H1 (cell line): ENCODE measurements at regions not wholly inside any gene's neighbourhood (a gene's known extent, or its start where the extent isn't known, plus 50 kb on each side); places are given as distances from the start of the nearest gene placed in this dataset.

ENCODE experiments used
- CTCF ChIA-PET: fragments of 300-600 bp; sonication (Branson Sonifier 250); formaldehyde crosslinking; loops from one replicate; lab custom pipeline; 2021; ENCODE audit not compliant: partially characterized antibody; lab: Charles Lee
- POLR2A ChIA-PET: fragments of 300-600 bp; sonication (Branson Sonifier 250); formaldehyde crosslinking; loops from one replicate; lab custom pipeline; 2021; ENCODE audit warnings: inconsistent platforms; ENCODE audit not compliant: partially characterized antibody; lab: Charles Lee
- DNase-seq, 2 experiments: peaks; one replicate each; pipeline versions ENCODE4 v3.0.0 to v3.0.0-alpha.2; 2010 to 2022; ENCODE audit warnings: low spot score in 2 of 2, low read depth in 1 of 2, mixed read lengths in 1 of 2
- FAIRE-seq: peaks from 2 replicates; lab custom pipeline; 2011; peaks lifted over from hg19 to GRCh38; lab: Jason Lieb, UNC
- H2AFZ ChIP-seq: 2 replicates; pipeline ENCODE4 v1.8.1; 2012; ENCODE audit warnings: low read length, inconsistent platforms
- H2AK5ac ChIP-seq: 2 replicates; pipeline ENCODE4 v1.6.1; 2013; ENCODE audit warnings: low read depth, low read length
- H2BK120ac ChIP-seq: replicated peaks from 2 replicates; pipeline ENCODE3; 2013; ENCODE audit warnings: low read depth, low read length, inconsistent platforms
- H2BK12ac ChIP-seq: 2 replicates; pipeline ENCODE4 v1.6.1; 2013; ENCODE audit warnings: low read depth, low read length
- H2BK15ac ChIP-seq: 2 replicates; pipeline ENCODE4 v1.6.1; 2013; ENCODE audit warnings: low read length
- H2BK20ac ChIP-seq: 2 replicates; pipeline ENCODE4 v1.6.1; 2013; ENCODE audit warnings: low read length
- H2BK5ac ChIP-seq: 2 replicates; pipeline ENCODE4 v1.6.1; 2013; ENCODE audit warnings: low read depth, low read length
- H3K14ac ChIP-seq: 2 replicates; pipeline ENCODE4 v1.6.1; 2013; ENCODE audit warnings: inconsistent platforms; ENCODE audit not compliant: insufficient read length
- H3K18ac ChIP-seq: 2 replicates; pipeline ENCODE4 v1.6.1; 2013; ENCODE audit warnings: low read length; ENCODE audit errors: extremely low read depth
- H3K23ac ChIP-seq: 2 replicates; pipeline ENCODE4 v1.6.1; 2013; ENCODE audit warnings: inconsistent platforms; ENCODE audit not compliant: insufficient read length
- H3K23me2 ChIP-seq: 2 replicates; pipeline ENCODE4 v1.6.1; 2013; ENCODE audit warnings: low read depth, low read length
- H3K27ac ChIP-seq: 2 replicates; pipeline ENCODE4 v1.6.1; 2011; ENCODE audit warnings: low read depth, low read length, inconsistent platforms
- H3K27me3 ChIP-seq, 4 experiments: replicated peaks in 1 of 4; 1 replicate in 1 of 4; 2 replicates in 3 of 4; pipeline versions ENCODE4 v1.6.1 to v1.8.1; 2011 to 2013; ENCODE audit warnings: low read length in 3 of 4, mild to moderate bottlenecking in 3 of 4, inconsistent platforms in 2 of 4, mixed read lengths in 2 of 4, moderate library complexity in 1 of 4; ENCODE audit not compliant: control insufficient read depth in 3 of 4, insufficient read depth in 3 of 4; ENCODE audit errors: extremely low read depth in 1 of 4
- H3K36me3 ChIP-seq, 4 experiments: 2 replicates each; pipeline versions ENCODE4 v1.6.1 to v1.8.1; 2011 to 2013; ENCODE audit warnings: mild to moderate bottlenecking in 4 of 4, low read length in 3 of 4, moderate library complexity in 2 of 4, control low read depth in 1 of 4, inconsistent platforms in 1 of 4; ENCODE audit not compliant: insufficient read depth in 4 of 4, control insufficient read depth in 2 of 4
- H3K4ac ChIP-seq: replicated peaks from 2 replicates; pipeline ENCODE3; 2013; ENCODE audit warnings: low read length, low read depth, mixed read lengths, inconsistent platforms; ENCODE audit not compliant: insufficient read length
- H3K4me1 ChIP-seq, 4 experiments: replicated peaks in 1 of 4; 1 replicate in 1 of 4; 2 replicates in 3 of 4; pipeline versions ENCODE4 v1.6.1 to v1.8.1; 2011 to 2013; ENCODE audit warnings: low read length in 3 of 4, inconsistent platforms in 2 of 4, mixed read lengths in 1 of 4; ENCODE audit not compliant: insufficient read depth in 4 of 4, control insufficient read depth in 3 of 4
- H3K4me2 ChIP-seq, 2 experiments: 2 replicates each; pipeline versions ENCODE4 v1.6.1 to v1.8.1; 2011 to 2013; ENCODE audit warnings: low read depth in 2 of 2, low read length in 2 of 2, control low read depth in 1 of 2, inconsistent platforms in 1 of 2, mild to moderate bottlenecking in 1 of 2; ENCODE audit not compliant: insufficient read depth in 1 of 2
- H3K4me3 ChIP-seq, 4 experiments: fragments of 200-600, 300-600 bp in 1 of 4; sonication (generic), shearing (Covaris generic), sonication (Bioruptor Twin) in 1 of 4; 2 replicates each; pipeline versions ENCODE4 v1.5.1 to v1.8.1; 2011 to 2016; ENCODE audit warnings: low read length in 4 of 4, low read depth in 3 of 4, control low read depth in 2 of 4, inconsistent platforms in 2 of 4, mild to moderate bottlenecking in 2 of 4, mixed read lengths in 1 of 4, moderate library complexity in 1 of 4; ENCODE audit not compliant: insufficient read depth in 2 of 4; ENCODE audit errors: extremely low read depth in 1 of 4
- H3K56ac ChIP-seq: replicated peaks from 2 replicates; pipeline ENCODE3; 2013; ENCODE audit warnings: low read depth, mild to moderate bottlenecking, mixed read lengths, low read length, inconsistent platforms; ENCODE audit not compliant: insufficient read length
- H3K79me1 ChIP-seq: 2 replicates; pipeline ENCODE4 v1.6.1; 2013; ENCODE audit warnings: low read depth, low read length, control low read depth
- H3K79me2 ChIP-seq, 2 experiments: 2 replicates each; pipeline versions ENCODE4 v1.6.1 to v1.8.1; 2012 to 2013; ENCODE audit warnings: low read length in 2 of 2, mild to moderate bottlenecking in 2 of 2, inconsistent platforms in 1 of 2; ENCODE audit not compliant: insufficient read depth in 2 of 2, control insufficient read depth in 1 of 2
- H3K9ac ChIP-seq, 4 experiments: replicated peaks in 1 of 4; 1 replicate in 1 of 4; 2 replicates in 3 of 4; pipeline versions ENCODE4 v1.6.1 to v1.8.1; 2011 to 2013; ENCODE audit warnings: low read depth in 3 of 4, low read length in 3 of 4, control low read depth in 2 of 4, mild to moderate bottlenecking in 2 of 4, moderate library complexity in 2 of 4, inconsistent platforms in 1 of 4; ENCODE audit errors: extremely low read depth in 1 of 4
- H3K9me3 ChIP-seq, 2 experiments: 2 replicates each; pipeline versions ENCODE4 v1.6.1 to v1.8.1; 2012 to 2013; ENCODE audit warnings: mild to moderate bottlenecking in 2 of 2, moderate library complexity in 2 of 2, control low read depth in 1 of 2, inconsistent platforms in 1 of 2, low read depth in 1 of 2, low read length in 1 of 2, mixed read lengths in 1 of 2; ENCODE audit not compliant: insufficient read depth in 2 of 2
- H4K20me1 ChIP-seq, 2 experiments: replicated peaks in 1 of 2; 2 replicates each; pipeline versions ENCODE3 to v1.8.1; 2011 to 2013; ENCODE audit warnings: inconsistent platforms in 2 of 2, low read length in 2 of 2, mild to moderate bottlenecking in 1 of 2; ENCODE audit not compliant: insufficient read depth in 2 of 2, control insufficient read depth in 1 of 2
- H4K5ac ChIP-seq: 2 replicates; pipeline ENCODE4 v1.6.1; 2013; ENCODE audit warnings: low read length, low read depth, mixed read lengths, inconsistent platforms; ENCODE audit not compliant: insufficient read length
- H4K8ac ChIP-seq: 2 replicates; pipeline ENCODE4 v1.8.0; 2013; ENCODE audit warnings: mild to moderate bottlenecking, moderate library complexity, low read length, inconsistent platforms; ENCODE audit not compliant: insufficient read depth; ENCODE audit errors: extremely low read depth
- H4K91ac ChIP-seq: replicated peaks from 2 replicates; pipeline ENCODE3; 2013; ENCODE audit warnings: low read length, mixed read lengths, inconsistent platforms; ENCODE audit not compliant: insufficient read length
- BRCA1 ChIP-seq: IDR thresholded peaks from 2 replicates; pipeline ENCODE4 v1.6.1; 2012; ENCODE audit warnings: low read depth, low read length, improper control_type of control experiment
- CBX5 ChIP-seq: fragments of 300-800, 300-1000 bp; sonication (generic); IDR thresholded peaks from 2 replicates; pipeline ENCODE4 v1.7.1; 2016; ENCODE audit warnings: antibody characterized with exemption, low read length, low read depth
- CTCF ChIP-seq, 3 experiments: IDR thresholded peaks; 1 replicate in 2 of 3; 2 replicates in 1 of 3; pipeline versions ENCODE4 v1.5.1 to v1.6.1; 2011; ENCODE audit warnings: low read length in 3 of 3, mild to moderate bottlenecking in 3 of 3, inconsistent platforms in 2 of 3, low read depth in 1 of 3, moderate library complexity in 1 of 3; ENCODE audit not compliant: insufficient read depth in 1 of 3; ENCODE audit errors: control extremely low read depth in 1 of 3
- EZH2 ChIP-seq: fragments of 200-600 bp; sonication (generic); IDR thresholded peaks from 2 replicates; pipeline ENCODE4 v1.7.1; 2012; ENCODE audit warnings: low read depth, mild to moderate bottlenecking, moderate library complexity, low read length, inconsistent platforms; ENCODE audit not compliant: severe bottlenecking
- GTF2F1 ChIP-seq: IDR thresholded peaks from 2 replicates; pipeline ENCODE4 v1.6.1; 2012; ENCODE audit warnings: low read depth, low read length, improper control_type of control experiment, borderline replicate concordance
- JUN ChIP-seq: IDR thresholded peaks from 2 replicates; pipeline ENCODE4 v1.6.1; 2011; ENCODE audit warnings: low read depth, mild to moderate bottlenecking, improper control_type of control experiment, low read length
- KDM1A ChIP-seq: fragments of 200-600, 300-600 bp; sonication (generic); IDR thresholded peaks from 2 replicates; pipeline ENCODE4 v1.7.1; 2016; ENCODE audit warnings: mild to moderate bottlenecking, low read length, borderline replicate concordance
- MAFK ChIP-seq: IDR thresholded peaks from 2 replicates; pipeline ENCODE4 v1.6.1; 2012; ENCODE audit warnings: low read depth, mild to moderate bottlenecking, improper control_type of control experiment, low read length
- POU5F1 ChIP-seq: IDR thresholded peaks from 2 replicates; pipeline ENCODE4 v1.6.1; 2011; ENCODE audit warnings: low read depth, mild to moderate bottlenecking, low read length, moderate library complexity
- SP1 ChIP-seq: IDR thresholded peaks from 2 replicates; pipeline ENCODE4 v1.6.1; 2011; ENCODE audit warnings: low read depth, low read length
- SP4 ChIP-seq: IDR thresholded peaks from 2 replicates; pipeline ENCODE4 v1.6.1; 2012; ENCODE audit warnings: low read length, inconsistent platforms
- YY1 ChIP-seq: IDR thresholded peaks from 2 replicates; pipeline ENCODE4 v1.6.1; 2011; ENCODE audit warnings: low read depth, mild to moderate bottlenecking, low read length
- WGBS, 2 experiments: shearing (Covaris generic) in 1 of 2; methylation state at CpG; one replicate each; pipeline versions ENCODE4 v1.1.6 to v1.1.7; 2013 to 2015; ENCODE audit warnings: low lambda C conversion rate in 2 of 2, mixed read lengths in 2 of 2, inconsistent platforms in 1 of 2, low coverage in 1 of 2, missing lambda C conversion rate in 1 of 2; ENCODE audit not compliant: insufficient replicate concordance in 2 of 2, insufficient coverage in 1 of 2, insufficient read length in 1 of 2; ENCODE audit errors: extremely low coverage in 1 of 2, missing lambda C conversion rate in 1 of 2; 5-methylcytosine and 5-hydroxymethylcytosine counted together
- TF ChIP-seq, protein P1 (sequence below): IDR thresholded peaks from 2 replicates; pipeline ENCODE4 v1.6.1; 2011; ENCODE audit warnings: low read depth, mild to moderate bottlenecking, low read length; ENCODE audit not compliant: insufficient read depth

DNA sequence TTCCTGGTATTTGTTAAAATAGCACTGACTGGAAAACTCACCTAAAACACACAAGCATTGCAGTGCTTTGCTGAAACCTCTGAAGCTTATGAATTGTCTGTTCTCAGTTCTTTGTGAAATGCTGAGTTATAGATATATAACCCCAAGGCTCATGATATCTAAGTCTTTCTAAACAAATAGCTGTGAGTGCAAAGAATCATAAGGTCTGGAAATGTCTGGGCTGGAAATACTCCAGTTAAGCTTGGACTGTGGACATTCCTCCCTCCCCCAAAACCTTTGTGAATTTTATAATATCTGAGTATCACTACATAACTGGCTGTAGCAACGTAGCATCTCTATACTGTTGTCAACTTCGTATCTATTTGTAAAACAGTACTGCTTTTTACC lies 69.1 kb downstream of the CBLN4 start:
- no peak overlapping the region for H3K4me2 ChIP-seq
- no peak overlapping the region for H3K27ac ChIP-seq
- no peak overlapping the region for H4K91ac ChIP-seq
- WGBS, 2 experiments: 86% methylated on average over 2 of the region's 2 CpGs; no CpG with 5 or more reads in 1 of the 2 experiments
- H3K4me3 ChIP-seq: no peak overlapping the region
- no peaks in the 10 kb centered on the region for H3K79me2 ChIP-seq
- no peak overlapping the region for H2AFZ ChIP-seq
- H3K18ac ChIP-seq: no peak overlapping the region
- H3K79me1 ChIP-seq: no peaks in the 10 kb centered on the region
- DNase-seq (no peak), FAIRE-seq (no peak)
- H3K23me2 ChIP-seq: no peaks in the 10 kb centered on the region
- no peaks in the 10 kb centered on the region for H3K36me3 ChIP-seq
- H2BK15ac ChIP-seq: no peak overlapping the region
- H3K14ac ChIP-seq: no peak overlapping the region
- H2BK12ac ChIP-seq: no peak overlapping the region
- no peak overlapping the region for H3K23ac ChIP-seq
- H2AK5ac ChIP-seq: no peak overlapping the region
- no peak overlapping the region for H3K56ac ChIP-seq
- no peak overlapping the region for H3K9ac ChIP-seq
- H2BK5ac ChIP-seq: no peak overlapping the region
- no peak overlapping the region for H4K8ac ChIP-seq
- H2BK120ac ChIP-seq: no peak overlapping the region
- ChIA-PET POLR2A (no interaction called here), CTCF (no interaction called here)
- no peak overlapping the region for H4K5ac ChIP-seq
- no peaks in the 10 kb centered on the region for H4K20me1 ChIP-seq
- no peaks in the 10 kb centered on the region for H3K4me1 ChIP-seq
- H2BK20ac ChIP-seq: no peak overlapping the region
- peaks cover 41 to 59% of the 10 kb centered on the region in 2 experiments; a peak in 3 of 4 replicates for H3K9me3 ChIP-seq
- no peaks in the 10 kb centered on the region for H3K27me3 ChIP-seq
- no peak overlapping the region for H3K4ac ChIP-seq
- TF ChIP-seq YY1: no peak
- TF ChIP-seq, protein P1, sequence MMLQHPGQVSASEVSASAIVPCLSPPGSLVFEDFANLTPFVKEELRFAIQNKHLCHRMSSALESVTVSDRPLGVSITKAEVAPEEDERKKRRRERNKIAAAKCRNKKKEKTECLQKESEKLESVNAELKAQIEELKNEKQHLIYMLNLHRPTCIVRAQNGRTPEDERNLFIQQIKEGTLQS: no peak
- TF ChIP-seq POU5F1: no peak
- TF ChIP-seq JUN: no peak
- TF ChIP-seq CBX5: no peak
- TF ChIP-seq BRCA1: no peak
- TF ChIP-seq SP4: no peak
- TF ChIP-seq EZH2: no peak
- TF ChIP-seq KDM1A: no peak
- no peak for TF ChIP-seq CTCF (IDR thresholded peaks at IDR 0.05; ENCODE audit: control extremely low read depth in 1 of 3, insufficient read depth in 1 of 3, low read depth in 1 of 3, low read length in 3 of 3)
- TF ChIP-seq GTF2F1: no peak
- no peak for TF ChIP-seq MAFK
- no peak for TF ChIP-seq SP1
